GM13976 (cell line): ENCODE measurements at regions not wholly inside any gene's neighbourhood (a gene's known extent, or its start where the extent isn't known, plus 50 kb on each side); places are given as distances from the start of the nearest gene placed in this dataset.
"Not testable (repeated sequence)": the region's sequence is repeated elsewhere in the genome, so short reads cannot be mapped to it uniquely, and the experiment has no call there.

Experiments used
- DNase-seq: peaks from one replicate; pipeline ENCODE4 v3.0.0; 2012; ENCODE audit warnings: low spot score
- in situ Hi-C: fragments of 300-500 bp; cut with MboI; formaldehyde crosslinking; loops from one replicate; pipeline ENCODE4 v1.12.0; 2022; ENCODE audit warnings: low sequenced_read_pairs, mixed read lengths, inconsistent platforms; ENCODE audit not compliant: unreplicated experiment
- TF ChIP-seq, protein P1 (sequence below): IDR thresholded peaks from 2 replicates; pipeline ENCODE4 v1.5.1; 2012; ENCODE audit warnings: borderline replicate concordance, mild to moderate bottlenecking; ENCODE audit not compliant: insufficient read depth; ENCODE audit errors: extremely low read depth, missing control alignments, control extremely low read depth

- in situ Hi-C loops = no loop called here
- peak; percentile 42 for DNase-seq
- TF ChIP-seq, protein P1, sequence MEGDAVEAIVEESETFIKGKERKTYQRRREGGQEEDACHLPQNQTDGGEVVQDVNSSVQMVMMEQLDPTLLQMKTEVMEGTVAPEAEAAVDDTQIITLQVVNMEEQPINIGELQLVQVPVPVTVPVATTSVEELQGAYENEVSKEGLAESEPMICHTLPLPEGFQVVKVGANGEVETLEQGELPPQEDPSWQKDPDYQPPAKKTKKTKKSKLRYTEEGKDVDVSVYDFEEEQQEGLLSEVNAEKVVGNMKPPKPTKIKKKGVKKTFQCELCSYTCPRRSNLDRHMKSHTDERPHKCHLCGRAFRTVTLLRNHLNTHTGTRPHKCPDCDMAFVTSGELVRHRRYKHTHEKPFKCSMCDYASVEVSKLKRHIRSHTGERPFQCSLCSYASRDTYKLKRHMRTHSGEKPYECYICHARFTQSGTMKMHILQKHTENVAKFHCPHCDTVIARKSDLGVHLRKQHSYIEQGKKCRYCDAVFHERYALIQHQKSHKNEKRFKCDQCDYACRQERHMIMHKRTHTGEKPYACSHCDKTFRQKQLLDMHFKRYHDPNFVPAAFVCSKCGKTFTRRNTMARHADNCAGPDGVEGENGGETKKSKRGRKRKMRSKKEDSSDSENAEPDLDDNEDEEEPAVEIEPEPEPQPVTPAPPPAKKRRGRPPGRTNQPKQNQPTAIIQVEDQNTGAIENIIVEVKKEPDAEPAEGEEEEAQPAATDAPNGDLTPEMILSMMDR = peak; percentile 24
Measured at GRCh38 chr14:35215110-35215813, 76.9 kb upstream of the PSMA6 start.

- in situ Hi-C loops, DNase-seq: not testable (repeated sequence)
Measured at GRCh38 chr14:35218176-35218575, 74.0 kb upstream of the PSMA6 start.

DNA sequence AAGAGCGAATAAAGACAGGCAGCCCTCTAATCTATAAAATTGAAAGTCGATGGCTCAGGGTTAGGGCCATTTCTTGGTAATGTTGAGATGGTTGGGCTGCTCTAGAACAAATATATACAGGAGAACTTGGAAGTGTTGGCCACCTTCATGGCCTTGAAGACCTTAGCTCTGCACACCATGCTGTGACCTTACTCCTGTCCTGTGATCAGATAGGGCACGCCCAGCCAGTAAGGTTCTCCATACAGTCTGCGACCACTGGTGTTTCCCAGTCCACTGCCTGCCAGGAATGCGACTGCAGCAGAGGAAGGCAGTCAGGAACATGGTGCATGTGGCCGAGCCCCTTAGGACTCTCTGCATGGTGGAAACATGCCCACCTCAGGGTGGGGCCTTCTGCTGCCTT lies 73.2 kb upstream of the PSMA6 start:
- TF ChIP-seq, protein P1 = no peak
- in situ Hi-C loops = no loop called here
- no peak for DNase-seq

DNA sequence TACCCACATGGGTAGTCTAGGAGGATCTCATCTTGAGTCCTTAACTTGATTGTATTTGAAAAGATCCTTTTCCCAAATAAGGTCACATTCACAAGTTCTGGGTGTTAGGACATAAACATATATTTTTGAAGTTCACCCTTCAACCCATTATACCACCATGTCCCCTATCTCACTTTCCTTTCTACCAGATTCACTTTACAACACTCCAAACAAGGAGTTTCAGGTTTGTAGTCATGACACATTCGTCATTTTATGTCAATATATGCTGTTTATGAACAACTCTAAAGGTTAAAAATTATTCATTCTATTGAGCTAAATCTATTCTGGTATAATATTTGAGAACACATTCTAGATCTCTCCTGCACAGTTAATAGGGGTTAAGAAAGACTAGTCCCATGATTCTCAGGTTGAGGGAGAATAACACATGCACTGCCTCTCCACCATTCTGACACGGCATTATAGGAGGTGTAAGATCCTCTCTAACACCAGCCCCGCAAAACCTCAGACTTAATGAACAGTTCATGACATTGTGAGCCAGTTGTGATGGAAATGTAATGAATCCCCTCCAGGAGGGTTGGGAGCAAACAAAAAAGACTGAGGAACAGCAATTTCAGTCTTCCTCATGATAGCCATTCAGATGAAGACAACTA lies 72.0 kb upstream of the PSMA6 start:
- no peak for DNase-seq
- TF ChIP-seq, protein P1 = no peak
- in situ Hi-C loops = no loop called here

- in situ Hi-C loops = no loop called here
- no peak for DNase-seq
- TF ChIP-seq, protein P1 = no peak
Measured at GRCh38 chr14:35220920-35221319, 71.3 kb upstream of the PSMA6 start.

GRCh38 chr14:35221462-35221861 lies 70.7 kb upstream of the PSMA6 start:
- TF ChIP-seq, protein P1 = no peak
- in situ Hi-C loops = no loop called here
- no peak for DNase-seq

DNA sequence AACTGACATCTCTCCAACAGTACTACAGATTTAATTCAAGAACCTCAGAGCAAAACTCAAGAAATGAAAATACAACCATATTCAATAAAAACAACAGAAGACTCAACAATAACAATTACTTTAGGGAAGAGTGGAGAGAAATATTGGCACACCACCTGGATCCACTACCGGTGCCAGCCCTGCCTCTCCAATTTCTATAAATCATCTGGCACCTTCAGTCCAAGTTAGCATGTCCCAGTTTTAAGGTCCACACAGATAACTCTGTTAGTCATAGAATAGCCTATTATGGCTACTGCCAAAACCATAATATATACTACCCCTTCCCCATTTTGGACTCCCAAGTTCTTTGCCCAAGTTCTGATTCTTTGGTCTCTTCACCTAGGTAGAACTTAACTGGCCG lies 69.9 kb upstream of the PSMA6 start:
- in situ Hi-C loops = no loop called here
- no peak for DNase-seq
- TF ChIP-seq, protein P1 = no peak
